ENCODE measurements at regions not wholly inside any gene's neighbourhood (a gene's known extent, or its start where the extent isn't known, plus 50 kb on each side); places are given as distances from the start of the nearest gene placed in this dataset.

DNA sequence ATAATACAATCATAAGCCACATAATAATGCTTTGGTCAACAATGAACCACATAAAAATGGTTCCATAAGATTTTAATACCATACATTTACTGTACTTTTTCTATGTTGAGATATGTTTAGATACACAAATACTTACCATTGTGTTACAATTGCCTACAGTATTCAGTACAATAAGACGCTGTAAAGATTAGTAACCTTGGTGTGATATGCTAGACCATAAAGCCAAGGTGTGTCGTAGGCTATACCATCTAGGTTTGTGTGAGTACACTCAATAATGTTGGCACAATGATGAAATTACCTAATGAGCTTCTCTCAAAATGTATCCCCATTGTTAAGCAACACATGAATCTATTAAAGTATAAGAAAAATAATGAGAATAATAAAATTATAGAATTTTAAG, 662.3 kb downstream of the SATB2 start:
- no peak for DNase-seq (ENCODE audit: low spot score)

DNA sequence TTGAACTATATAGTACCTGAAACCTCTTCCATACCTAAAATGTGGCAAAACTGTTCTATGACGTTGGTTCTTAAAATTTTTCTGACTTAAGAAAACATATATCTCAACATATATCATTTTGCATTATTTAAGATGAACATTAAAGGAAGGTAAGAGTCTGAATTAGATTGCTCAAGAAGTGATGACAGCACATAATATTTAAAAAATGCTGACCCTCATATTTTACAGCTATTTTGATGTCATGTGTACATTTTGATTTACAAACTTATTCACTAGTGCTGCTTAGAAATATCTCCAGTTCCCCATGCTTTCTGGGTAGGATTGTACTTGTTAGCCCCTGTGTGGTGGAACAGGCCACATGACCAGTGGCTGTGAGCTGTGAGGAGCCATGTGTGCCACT, 666.1 kb downstream of the SATB2 start:
- DNase-seq (ENCODE audit: low spot score): no peak

DNA sequence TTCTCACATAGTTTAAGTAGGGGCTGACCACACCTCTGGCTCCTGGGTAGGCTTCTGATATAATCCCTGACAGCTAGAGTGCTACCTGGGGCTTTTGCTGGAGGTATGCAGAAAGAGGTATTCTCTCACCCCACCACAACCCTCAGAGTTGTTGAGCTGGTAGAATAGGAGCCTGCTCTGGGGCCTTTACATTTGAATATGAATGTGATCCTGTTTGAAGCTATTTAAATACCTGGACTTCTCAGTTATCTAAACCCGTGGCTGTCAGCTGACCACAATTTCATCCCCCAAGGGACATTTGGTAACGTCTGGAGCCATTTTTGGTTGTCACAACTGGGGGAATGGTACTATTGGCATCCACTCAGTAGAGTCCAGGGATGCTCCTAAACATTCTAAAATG, 669.1 kb downstream of the SATB2 start:
- DNase-seq (ENCODE audit: low spot score): no peak

DNA sequence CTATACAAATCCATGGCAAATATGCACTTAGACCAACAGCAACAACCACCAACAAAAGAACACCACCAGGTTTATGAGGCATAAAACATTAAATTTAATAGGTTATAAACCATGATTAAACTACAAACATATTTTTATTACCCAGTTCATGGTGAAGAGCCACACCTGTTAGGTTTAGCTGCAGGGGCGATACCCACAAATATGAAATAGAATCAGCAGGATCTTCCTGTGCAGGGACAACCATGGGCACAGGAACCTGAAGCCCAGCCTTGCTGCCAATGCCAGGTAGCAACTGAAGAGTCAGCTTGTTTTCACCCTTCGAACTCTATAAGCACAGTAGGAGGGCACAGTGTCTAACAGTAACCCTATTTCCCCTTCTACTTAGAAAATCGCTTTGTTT, 675.0 kb downstream of the SATB2 start:
- DNase-seq (ENCODE audit: low spot score): no peak

DNA sequence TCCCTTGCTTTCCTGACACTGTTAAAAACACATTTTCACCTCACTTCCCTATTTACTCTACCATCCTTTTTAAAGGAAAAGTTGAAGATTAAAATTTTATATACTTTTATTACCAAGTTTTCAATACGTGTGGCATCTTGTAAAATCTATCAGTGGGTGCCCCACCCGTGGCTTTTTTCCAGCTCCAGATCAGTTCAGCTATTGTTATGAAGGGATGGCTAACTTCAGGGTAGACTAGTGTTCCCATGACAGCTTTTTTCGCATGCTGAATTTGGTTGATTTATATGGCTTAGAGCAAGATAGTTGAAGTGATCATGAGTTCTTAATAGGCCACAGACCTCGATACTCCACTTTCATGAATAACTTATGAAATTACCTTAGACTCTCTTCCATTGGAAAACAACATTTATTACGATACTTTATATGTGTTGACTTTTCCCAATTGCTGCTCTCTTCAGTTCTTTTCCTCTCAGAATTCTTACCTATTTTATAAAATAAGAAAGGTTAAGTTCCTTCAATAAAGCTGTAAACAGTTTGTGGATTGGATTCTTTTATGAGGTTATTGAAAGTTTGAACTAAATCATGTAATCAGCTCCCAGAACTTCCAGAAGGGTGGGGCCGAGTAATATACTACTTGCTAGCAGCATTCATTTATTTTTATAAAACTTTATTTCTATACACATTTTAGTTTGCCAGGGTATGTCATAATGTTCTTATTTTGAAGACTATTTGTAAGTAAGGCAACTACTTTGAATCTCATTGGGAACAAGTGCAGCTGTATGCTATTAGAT, 680.9 kb downstream of the SATB2 start:
- no peak for DNase-seq (ENCODE audit: low spot score)

DNA sequence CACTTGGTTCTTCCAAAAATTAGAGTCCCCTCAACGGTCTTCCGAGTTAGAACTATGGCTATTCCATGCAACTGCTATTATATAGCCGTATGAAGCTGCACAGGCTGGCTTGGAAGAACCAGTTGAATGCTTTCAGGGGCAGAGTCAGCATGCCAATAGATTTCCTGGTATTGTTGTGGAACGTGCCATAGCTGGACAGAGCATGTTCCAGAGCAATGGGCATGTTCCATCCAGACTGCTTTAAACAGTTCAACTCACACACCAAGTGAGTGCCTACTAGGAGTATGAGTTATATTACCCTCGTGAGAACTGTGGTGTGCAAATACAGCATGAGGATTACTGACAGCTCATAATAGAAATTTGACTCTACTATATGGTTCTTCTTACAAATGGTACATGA, 682.0 kb downstream of the SATB2 start:
- DNase-seq (ENCODE audit: low spot score): no peak

DNA sequence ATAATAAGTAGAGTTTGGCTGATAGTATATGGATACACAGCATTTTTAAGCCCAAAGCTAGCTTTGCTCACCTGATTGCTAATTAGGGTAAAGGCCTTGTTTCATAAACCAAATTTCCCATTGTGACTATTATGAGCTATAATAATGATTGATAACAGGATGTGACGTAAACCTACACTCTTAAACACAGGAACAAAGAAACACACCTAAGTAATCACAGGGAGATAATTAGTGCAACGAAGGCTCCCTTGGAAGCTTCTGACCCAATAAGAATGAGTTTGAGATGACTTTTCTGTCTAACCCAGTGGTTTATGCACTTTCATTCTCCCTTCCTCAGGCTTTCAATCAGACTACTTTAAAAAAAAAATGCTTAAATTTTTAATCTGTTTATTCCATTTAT, 683.2 kb downstream of the SATB2 start:
- no peak for DNase-seq (ENCODE audit: low spot score)

DNA sequence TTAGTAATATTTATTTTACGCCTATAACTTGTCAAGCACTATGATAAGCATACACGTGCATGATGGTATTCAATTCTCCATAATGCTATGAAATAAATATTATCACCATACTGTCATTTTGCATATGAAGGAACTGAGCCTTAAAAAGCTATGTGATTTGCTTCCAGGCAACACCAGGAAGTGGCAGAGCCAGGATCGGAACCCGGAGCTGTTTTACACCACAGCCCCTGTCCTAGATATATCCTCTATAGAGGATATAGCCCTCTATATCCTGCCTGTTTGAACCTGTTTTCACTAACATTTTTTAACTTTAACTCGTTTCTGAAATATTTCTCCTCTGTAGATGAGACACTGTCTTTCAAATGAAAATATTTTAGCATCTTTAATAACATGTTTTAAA, 690.0 kb downstream of the SATB2 start:
- no peak for DNase-seq (ENCODE audit: low spot score)

DNA sequence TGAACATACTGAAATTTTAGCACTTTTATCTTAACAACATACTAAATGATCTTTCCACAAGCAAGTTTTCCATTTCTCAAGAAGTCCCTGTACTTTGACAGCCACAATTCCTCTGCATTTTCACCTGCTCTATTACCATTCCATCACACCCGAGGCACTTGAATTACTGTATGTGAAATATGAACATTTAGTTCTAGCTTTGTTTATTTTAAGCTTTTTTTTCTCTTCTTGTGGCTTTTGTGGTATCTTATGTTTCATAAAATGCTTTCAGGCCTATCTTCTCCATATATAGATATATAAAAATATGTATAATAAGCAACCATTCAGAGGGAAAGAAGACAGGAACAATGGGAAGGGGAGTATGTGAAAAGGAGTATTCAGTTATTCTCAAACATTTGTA, 693.9 kb downstream of the SATB2 start:
- DNase-seq (ENCODE audit: low spot score): no peak

DNA sequence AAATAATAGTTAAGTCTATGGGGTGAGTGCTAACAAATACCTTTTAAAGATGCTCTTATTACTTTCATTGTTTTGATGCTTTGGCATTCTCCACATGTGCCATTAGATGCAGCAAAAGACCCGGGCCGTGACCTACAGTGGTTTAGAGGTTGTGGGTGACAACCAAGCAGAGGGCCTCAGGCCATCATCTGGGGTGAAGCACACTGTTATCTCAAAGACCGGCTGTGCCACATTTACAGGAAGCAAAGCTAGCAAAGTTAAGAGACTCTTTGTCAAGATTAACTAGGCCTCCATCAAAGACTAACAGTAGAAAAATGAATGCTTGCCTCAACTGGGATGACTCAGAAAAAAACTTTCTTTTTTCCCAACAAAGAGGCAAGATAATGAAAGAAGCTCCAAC, 695.3 kb downstream of the SATB2 start:
- no peak for DNase-seq (ENCODE audit: low spot score)

DNA sequence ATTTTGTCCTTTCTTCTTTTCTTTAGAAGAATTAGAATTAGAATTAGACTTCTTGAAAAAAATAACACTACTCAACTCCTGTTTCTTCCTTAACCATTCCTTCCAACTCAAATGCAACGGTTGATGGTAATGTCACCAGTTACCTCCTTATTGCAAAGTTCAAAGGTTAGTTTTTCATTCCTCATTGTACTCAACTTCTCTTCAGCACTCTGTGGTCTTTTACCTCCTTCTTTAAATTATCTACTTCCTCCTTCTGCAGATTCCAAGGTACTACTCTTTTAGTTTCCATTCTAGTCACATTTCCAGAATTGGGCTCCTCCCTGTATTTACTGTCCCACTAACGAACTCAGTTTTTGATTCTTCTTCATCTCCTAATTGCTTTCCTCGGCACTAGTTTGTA, 700.7 kb downstream of the SATB2 start:
- no peak for DNase-seq (ENCODE audit: low spot score)

DNA sequence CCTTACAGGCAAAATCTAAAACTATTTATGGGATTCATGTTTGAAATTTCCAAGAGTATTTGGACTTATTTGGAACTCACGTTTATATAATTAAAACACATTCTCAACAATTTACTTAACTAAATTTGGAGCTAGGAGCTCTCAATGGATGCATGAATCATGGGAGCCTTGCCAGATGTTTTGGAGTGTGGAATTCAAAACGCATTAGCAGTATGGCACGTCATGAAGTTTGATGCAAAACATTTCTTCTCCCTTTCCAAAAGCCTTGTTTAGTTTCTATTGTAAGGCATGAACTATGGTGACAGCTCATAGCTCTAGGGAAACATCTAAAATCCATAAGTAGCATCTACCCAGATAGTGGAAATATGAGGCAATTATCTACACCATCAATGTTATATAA, 701.6 kb downstream of the SATB2 start:
- DNase-seq (ENCODE audit: low spot score): no peak

DNA sequence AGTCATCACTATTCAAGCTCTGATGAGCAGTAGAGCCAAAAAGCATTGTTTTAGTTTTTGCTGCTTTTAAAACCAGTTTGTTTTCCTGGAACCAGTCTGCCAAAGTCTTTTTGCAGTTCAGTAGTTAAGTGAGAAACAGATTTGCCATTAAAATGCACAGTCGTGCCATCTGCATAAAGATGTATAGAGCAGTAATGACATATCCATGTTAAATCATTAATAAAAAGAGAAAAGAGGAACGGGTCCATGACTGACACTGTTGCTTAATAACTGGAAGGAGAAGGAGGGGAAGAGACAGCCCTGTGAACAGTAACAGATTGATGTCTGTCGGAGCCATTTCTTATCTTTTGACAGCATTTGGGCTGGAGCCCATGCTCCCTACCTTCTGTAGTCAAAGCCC, 704.6 kb downstream of the SATB2 start:
- DNase-seq (ENCODE audit: low spot score): no peak

DNA sequence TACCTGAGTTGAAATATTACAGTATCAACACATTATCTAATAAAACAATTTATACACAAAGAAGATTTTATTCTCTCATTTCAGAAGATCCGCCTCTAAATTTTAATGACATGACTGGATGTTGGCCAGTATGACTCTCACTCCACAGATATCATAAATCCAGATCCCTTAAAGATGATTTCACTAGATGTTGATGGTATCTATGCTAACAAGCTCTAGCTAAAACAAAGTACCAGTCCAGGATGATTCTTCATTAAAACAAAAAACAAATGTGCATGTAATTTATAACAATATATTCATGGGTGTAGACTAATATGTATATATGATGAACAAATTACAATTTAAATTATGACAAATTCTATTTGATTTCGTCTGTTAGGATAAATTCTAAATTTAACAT, 708.4 kb downstream of the SATB2 start:
- DNase-seq (ENCODE audit: low spot score): no peak

DNA sequence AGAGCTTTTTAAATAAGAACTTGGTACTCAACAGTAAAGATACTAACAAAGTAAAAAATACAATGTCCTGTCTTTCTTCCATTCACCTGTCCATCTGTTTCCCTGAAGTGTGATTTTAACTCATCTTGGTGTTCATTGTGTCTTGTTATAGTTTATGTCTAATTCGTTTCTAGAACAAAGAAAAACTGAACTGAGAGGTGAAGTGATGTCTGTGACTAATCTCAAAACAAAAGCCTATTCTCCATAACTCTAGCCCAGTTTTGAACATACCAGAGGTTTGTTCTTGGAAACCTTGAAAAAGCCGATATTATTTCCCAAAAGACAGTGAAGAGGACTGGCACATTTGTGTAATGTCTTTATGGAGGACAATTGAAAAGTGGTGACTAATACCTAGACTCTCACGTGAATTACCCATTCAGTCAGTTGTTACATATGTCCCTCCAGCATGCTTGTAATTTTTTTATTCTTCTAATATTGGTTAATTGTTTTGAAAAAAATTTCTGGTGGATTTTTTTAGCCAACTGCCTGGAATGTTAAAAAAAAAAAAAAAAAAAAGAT, 725.8 kb downstream of the SATB2 start:
- no peak for DNase-seq (ENCODE audit: low spot score)

DNA sequence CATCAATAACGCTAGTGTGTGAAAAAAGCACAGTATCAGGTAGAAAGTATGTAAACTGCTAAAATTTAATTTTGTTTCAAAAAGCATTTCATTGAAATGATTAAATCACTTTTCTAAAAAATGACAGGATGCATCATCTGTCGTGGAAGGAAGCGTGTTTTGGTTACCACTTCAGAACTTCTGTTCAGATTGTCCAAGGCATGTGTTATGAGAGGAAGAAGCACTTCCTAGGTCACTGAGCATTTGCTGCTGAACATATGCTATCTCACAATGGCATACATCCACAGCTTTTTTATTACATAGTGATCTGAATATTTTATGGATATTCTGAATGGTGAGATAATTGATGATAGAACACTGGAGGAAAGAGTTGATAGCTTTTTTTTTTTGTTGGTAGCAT, 737.5 kb downstream of the SATB2 start:
- no peak for DNase-seq (ENCODE audit: low spot score)

DNA sequence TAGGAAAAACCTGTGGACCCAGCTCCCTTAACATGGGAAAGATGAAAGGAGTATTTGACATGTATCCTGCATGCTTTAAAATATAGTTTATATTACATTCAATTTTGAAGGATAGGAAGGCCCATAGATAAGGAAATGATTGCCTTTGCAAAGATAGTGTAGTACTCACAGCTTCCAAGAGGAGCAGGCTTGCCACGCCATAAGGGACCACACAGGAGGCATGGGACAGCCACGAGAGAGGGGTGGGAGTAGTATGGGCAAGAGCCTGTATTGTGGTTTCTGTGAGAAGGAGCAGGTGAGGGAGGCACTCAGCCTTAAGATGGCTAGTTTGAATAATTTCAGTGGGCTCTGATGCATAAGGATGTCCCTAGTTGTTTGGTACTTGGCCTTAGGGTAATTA, 740.3 kb downstream of the SATB2 start:
- no peak for DNase-seq (ENCODE audit: low spot score)

DNA sequence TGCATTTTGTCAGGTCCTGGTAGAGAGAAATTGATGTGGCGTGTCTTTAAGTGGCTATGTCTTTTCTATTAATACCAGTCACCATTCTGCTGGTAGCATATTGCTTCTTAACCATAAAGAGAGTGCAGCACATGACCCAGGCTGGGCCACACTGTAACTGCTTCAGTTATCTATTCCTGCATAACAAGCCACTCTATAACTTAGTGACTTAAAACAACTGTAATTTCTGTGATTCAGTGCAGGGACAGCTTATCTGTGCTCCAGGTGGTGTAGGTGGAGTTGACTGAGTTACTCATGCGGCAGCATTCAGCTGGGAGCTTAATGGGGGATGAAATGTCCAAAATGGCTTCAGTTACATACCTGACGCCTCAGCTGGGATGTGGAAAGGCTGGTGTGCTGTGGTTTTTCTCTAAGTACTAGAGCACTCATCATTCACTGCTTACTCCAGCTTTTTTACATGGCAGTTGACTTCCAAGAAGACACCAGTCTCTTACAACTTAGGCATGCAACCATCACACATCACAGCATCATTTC, 742.4 kb downstream of the SATB2 start:
- DNase-seq (ENCODE audit: low spot score): no peak

DNA sequence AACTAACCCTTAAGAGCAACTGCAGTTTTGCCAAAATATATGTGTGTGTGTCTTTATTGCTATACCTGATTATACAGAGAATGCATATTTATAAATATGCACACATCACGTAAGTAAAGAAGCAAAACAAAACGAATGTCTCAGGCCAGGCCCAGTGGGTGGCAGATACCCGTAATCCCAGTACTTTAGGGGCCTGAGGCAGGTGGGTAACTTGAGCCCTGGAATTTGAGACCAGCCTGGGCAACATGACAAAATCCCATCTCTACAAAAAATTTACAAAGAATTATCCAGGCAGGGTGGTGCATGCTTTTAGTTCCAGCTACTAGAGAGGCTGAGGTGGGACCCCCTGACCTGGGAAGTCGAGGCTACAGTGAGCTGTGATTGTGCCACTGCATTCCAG, 745.3 kb downstream of the SATB2 start:
- no peak for DNase-seq (ENCODE audit: low spot score)

DNA sequence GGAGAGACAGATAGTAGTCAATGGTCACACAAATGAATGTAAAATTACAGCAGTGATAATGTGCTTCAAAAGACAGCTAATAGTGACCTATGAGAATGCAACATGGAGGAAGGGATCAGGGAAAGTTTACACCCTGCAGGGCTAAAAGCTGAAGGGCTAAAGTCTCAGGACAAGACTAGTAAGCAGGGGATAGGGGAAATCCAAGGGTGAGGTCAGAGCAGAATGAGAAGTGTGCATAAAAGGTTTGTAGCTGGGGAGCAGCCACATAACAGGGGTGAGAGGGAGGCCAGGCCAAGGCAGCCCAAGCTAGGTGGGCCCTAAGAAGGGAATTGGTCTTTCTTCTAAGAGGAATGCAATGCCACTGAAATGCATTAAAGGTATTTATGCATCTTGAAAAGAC, 746.3 kb downstream of the SATB2 start:
- no peak for DNase-seq (ENCODE audit: low spot score)

DNA sequence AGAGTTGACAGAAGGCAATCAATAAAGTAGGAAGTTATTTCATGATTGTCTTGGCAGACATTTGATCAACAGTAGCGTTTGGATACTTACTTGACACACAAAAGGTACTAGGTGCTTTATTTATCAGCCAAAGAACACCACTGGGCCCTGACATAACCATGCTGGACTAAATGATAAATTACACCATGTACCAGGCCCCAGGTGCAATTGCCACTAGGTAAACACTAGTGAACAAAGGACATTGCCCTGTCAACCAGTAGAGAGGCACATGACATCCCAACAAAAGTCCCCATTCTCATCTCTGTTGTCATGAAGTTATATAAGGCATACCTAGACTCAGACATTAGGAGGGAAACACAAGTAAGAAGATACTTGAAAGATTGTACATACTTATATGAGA, 747.2 kb downstream of the SATB2 start:
- no peak for DNase-seq (ENCODE audit: low spot score)

DNA sequence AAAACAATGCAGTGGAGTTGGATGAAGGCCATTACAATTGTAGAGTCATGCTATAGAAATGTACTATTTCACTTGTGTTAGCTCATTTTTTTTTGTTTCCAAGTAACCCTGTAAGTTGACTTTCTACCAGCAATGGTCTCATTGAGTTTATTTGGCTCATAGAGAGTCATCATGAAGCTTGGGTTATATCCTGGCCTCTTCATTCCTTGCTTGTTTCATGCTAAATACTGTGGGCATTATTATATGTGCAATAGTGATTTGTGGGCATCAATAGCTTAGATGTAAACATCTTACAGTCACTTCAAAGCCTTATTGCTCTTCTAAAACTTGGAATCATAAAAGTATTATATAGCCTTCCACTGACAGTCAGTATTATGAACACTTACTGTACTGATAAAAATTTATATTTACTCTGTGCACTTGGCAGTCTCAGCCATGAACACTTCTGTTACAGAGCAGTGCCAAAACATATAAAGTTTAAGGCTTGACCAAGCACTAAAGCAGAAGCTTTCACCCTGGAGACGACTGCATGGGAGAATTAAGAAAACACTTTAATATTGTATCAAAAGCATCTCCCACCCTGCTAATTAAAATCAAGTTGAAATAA, 751.2 kb downstream of the SATB2 start:
- DNase-seq (ENCODE audit: low spot score): no peak

DNA sequence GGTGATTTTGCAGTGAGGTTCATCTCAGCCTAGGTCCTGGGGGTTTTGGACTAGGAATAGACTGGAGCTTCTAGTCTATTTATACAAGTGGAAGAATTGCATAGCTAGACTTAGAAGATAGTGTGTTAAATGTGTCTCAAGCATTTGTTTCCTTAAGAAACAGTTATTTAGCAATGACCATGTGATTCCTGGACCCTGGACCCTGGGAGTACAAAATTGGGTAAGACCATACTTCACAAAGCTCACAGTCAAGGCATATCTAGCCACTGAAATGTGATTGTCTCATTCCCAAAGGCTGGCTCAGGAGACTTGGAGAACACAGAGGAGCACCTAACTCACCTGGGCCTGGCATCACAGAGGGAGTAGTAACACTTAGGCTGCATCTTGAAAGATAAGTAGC, 754.5 kb downstream of the SATB2 start:
- DNase-seq (ENCODE audit: low spot score): no peak

DNA sequence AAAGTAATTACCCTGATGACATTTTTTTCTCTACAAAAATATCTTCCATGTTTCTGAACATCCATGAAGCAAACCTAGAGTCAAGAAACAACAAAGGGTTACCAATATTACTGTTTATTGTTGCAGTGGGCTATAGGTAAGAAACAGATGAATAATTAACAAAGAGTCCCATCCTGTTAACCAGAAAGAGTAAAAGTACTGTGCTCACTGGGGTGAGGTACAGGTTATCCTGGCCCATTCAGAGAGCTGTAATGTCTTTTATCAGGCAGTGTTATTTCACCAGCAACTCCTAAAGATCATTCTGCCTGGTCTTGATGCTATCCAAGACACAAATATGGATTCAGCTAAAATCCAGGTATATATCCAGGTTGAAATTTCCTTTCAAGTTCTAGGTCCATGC, 754.9 kb downstream of the SATB2 start:
- no peak for DNase-seq (ENCODE audit: low spot score)
